Left lung (tissue), 4 donors: ENCODE measurements at regions not wholly inside any gene's neighbourhood (a gene's known extent, or its start where the extent isn't known, plus 50 kb on each side); places are given as distances from the start of the nearest gene placed in this dataset.

ENCODE experiments used
- ATAC-seq: fragments of 200-7000 bp; cut with Tn5 transposase; one replicate; pipeline ENCODE4 v1.9.1; 2020; ENCODE audit warnings: moderate library complexity
- DNase-seq, 4 donors: peaks; one replicate each; pipeline ENCODE4 v3.0.0-alpha.2; 2013 to 2020
- H3K27ac ChIP-seq, 2 donors: fragments of 200-600 bp; sonication (generic) in 1 of 2; one replicate each; pipeline versions ENCODE4 v1.5.0 to v1.8.0; 2020 to 2021
- H3K27me3 ChIP-seq, 2 donors: fragments of 200-600 bp; sonication (generic) in 1 of 2; one replicate each; pipeline versions ENCODE4 v1.5.0 to v1.8.0; 2020 to 2021
- H3K36me3 ChIP-seq, 2 donors: fragments of 200-600 bp; sonication (generic) in 1 of 2; one replicate each; pipeline versions ENCODE4 v1.5.0 to v1.8.0; 2020 to 2021
- H3K4me1 ChIP-seq, 2 donors: fragments of 200-600 bp; one replicate each; pipeline ENCODE4 v1.8.0; 2021
- H3K4me3 ChIP-seq, 2 donors: fragments of 200-600 bp; sonication (generic) in 1 of 2; one replicate each; pipeline versions ENCODE4 v1.5.0 to v1.8.0; 2020 to 2021; ENCODE audit warnings: mild to moderate bottlenecking in 1 of 2
- H3K9me3 ChIP-seq, 2 donors: fragments of 200-600 bp; sonication (generic) in 1 of 2; one replicate each; pipeline versions ENCODE4 v1.5.0 to v1.8.0; 2020 to 2021
- CTCF ChIP-seq, 2 donors: fragments of 200-600 bp; sonication (generic) in 1 of 2; IDR thresholded peaks; one replicate each; pipeline versions ENCODE4 v1.5.0 to v1.8.0; 2021; ENCODE audit warnings: antibody characterized with exemption in 2 of 2
- intact Hi-C, 2 donors: fragments of 100-400 bp; cut with DNase I; formaldehyde crosslinking; loops; one replicate each; pipeline versions ENCODE4 v1.11.2 to v1.14.2; 2022
- donor health status: DM: no; HTN: yes; CAD: no.
- donor health status: DM: no; HTN: no; CAD: no.

- DNase-seq (no peak), ATAC-seq (no peak)
- Histone ChIP-seq H3K27ac (no peak overlapping the region), H3K4me3 (no peak overlapping the region), H3K27me3 (no peaks in the 10 kb centered on the region), H3K4me1 (peaks cover 0 to 3% of the 10 kb centered on the region in 2 donors), H3K9me3 (no peaks in the 10 kb centered on the region), H3K36me3 (no peaks in the 10 kb centered on the region)
- no peak for TF ChIP-seq CTCF (IDR thresholded peaks at IDR 0.05)
- intact Hi-C loops, result no loop called here
Measured at GRCh38 chr2:133848111-133848649, 279.9 kb upstream of the NCKAP5 start.

- Histone ChIP-seq H3K9me3 (no peaks in the 10 kb centered on the region), H3K36me3 (no peaks in the 10 kb centered on the region), H3K27ac (no peak overlapping the region), H3K4me1 (no peaks in the 10 kb centered on the region), H3K27me3 (no peaks in the 10 kb centered on the region), H3K4me3 (no peak overlapping the region)
- ATAC-seq, result no peak
- TF ChIP-seq CTCF (IDR thresholded peaks at IDR 0.05), result no peak
- intact Hi-C loops, result no loop called here
- no peak for DNase-seq
Measured at GRCh38 chr2:133849341-133849740, 281.1 kb upstream of the NCKAP5 start.

GRCh38 chr2:133854603-133855200 lies 286.4 kb upstream of the NCKAP5 start:
- no peak overlapping the region for H3K27ac ChIP-seq
- no peak for TF ChIP-seq CTCF (IDR thresholded peaks at IDR 0.05)
- intact Hi-C loops, result no loop called here
- no peak overlapping the region for H3K4me3 ChIP-seq
- H3K36me3 ChIP-seq, result no peaks in the 10 kb centered on the region
- DNase-seq (no peak), ATAC-seq (no peak)
- H3K9me3 ChIP-seq, result no peaks in the 10 kb centered on the region
- no peaks in the 10 kb centered on the region for H3K4me1 ChIP-seq
- no peaks in the 10 kb centered on the region for H3K27me3 ChIP-seq

GRCh38 chr2:133855526-133855925 lies 287.3 kb upstream of the NCKAP5 start:
- H3K9me3 ChIP-seq, result no peaks in the 10 kb centered on the region
- intact Hi-C loops, result no loop called here
- ATAC-seq, result no peak

DNA sequence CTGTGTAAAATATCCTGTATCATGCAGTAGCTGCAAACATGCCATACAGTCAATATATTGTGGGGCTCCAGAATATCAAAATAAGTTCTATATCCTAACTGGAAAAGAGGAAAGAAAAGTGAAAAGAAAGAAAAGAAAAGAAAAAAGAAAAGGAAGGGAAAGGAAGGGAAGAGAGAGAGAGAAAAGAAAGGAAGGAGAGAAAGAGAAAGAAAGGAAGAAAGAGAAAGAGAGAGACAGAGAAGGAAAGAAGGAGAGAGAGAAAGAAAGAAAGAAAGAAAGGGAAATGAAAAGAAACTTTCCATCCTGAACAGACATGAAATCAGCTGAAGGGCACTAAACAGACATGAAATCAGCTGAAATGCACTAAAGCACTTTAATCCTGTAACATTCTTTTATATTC lies 288.4 kb upstream of the NCKAP5 start:
- Histone ChIP-seq H3K27me3 (no peaks in the 10 kb centered on the region), H3K9me3 (no peaks in the 10 kb centered on the region), H3K36me3 (no peaks in the 10 kb centered on the region), H3K27ac (no peak overlapping the region), H3K4me3 (no peak overlapping the region), H3K4me1 (no peaks in the 10 kb centered on the region)
- DNase-seq, result no peak
- no peak for TF ChIP-seq CTCF (IDR thresholded peaks at IDR 0.05)
- intact Hi-C loops, result no loop called here
- ATAC-seq, result no peak

More at GRCh38 chr2:133855526-133855925, 287.3 kb upstream of the NCKAP5 start:
- H3K27me3 ChIP-seq, result no peaks in the 10 kb centered on the region
- H3K27ac ChIP-seq, result no peak overlapping the region
- no peak overlapping the region for H3K4me3 ChIP-seq
- no peaks in the 10 kb centered on the region for H3K4me1 ChIP-seq
- TF ChIP-seq CTCF (IDR thresholded peaks at IDR 0.05), result no peak
- DNase-seq, result no peak
- H3K36me3 ChIP-seq, result no peaks in the 10 kb centered on the region
